ENCODE measurements at regions not wholly inside any gene's neighbourhood (a gene's known extent, or its start where the extent isn't known, plus 50 kb on each side); places are given as distances from the start of the nearest gene placed in this dataset.

DNA sequence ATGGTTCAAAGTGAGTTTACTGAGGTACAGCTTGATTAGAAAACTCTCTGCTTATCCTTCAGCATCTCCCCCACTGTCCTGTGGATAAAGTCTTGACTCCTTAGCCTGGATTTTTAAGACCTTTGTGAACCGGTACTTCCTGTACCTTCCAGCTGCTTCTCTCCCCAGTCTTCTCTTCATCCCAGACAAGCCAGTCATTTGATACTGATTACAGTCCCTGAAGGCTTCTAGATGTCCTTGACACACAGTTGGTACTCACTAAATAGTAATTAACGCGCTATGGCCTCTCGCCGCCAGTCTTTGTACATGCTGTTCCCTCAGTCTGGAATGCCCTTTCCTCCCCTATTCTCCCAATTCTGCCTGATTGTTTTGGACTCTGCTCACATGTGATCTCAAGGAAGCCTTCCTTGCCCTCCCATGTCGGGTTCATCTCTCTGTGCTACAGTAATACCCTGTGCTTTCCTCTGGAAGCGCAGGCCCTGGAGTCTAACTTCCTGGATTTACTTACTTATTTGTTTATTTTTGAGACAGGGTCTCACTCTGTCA is 50.6 kb upstream of the PTGR2 start:
- no peak for DNase-seq

DNA sequence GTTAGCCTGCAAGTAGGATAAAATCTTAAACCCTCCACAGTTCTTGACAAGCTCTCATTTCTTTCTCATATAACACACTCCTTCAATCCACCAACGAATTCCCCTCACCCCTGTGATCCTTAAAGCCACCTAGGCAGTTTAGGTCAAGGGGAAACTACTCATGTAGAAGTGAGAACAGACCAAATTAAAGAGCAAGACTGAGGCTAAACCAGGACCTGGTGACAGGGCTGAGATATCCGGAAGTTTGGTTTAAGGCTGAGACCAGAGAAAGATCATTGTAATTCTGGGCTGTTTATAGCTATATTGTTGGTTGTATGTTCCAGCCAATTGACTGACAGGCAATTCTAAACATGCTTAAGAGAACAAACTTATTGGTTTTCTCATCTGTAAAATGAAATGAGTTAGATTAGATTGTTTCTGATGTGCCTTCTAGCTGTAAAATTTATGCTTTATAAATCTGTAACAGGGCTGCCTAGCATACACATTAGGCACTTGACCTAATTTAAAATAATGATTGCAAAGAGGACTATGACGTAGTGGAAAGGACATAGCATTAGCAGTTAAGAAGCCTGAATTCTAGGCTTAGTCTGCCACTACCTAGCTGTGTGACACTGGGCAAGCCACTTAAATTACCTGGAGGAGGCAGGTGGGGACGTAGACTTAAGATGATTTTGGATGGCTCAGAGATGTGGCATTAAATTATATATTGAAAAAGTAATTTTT is 53.9 kb upstream of the PTGR2 start:
- no peak for DNase-seq

DNA sequence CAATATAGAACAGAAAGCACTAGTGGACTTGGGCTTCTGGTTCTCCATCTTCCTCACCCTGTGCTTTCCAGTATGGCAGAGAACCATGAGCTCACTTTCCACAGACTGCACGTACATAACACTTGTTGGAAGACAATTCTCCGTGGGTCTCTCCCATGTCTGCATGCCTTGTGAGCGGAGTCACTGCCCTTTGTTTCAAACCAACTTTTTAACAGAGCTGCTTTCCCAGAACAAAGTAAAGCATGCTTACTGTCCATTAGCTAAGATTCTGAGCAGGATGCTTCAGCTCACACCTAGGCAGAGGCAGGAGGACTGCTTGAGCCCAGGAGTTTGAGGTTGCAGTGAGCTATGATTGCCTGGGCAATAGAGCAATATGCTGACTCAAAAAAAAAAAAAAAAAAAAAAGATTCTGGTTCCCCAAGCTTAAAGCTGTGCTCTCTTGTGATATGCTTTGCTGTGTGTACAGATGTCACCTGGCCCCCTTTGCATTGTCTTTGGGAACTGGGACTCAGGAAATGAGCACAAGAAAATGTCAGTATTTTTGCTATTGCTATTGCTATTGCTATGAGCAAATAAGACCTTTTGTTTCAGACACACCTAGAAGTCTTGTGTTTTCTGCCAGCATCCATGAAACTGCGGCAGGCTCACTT is 54.6 kb upstream of the PTGR2 start:
- DNase-seq, result no peak

- DNase-seq, result no peak
These were observed 55.2 kb upstream of the PTGR2 start for GRCh38 chr14:73796415-73796814.

DNA sequence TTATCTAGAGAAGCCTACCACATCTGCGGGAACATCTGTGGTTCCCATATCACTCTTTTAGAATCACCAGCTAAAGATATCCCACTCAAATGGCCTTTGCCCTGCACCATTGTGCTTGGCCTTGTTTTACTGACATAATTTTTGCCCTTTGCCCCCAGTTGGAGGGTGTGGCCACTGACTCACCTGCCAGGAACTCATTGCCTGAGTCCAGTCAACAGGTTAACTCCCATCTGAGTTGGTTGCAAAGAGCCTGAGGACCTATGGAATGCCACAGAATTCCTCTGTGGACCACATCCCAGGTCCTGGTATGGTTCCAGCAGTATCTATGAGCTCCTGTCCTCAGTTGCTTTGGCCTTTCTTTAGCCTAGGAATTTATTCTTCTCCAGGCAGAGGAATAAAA is 55.7 kb upstream of the PTGR2 start:
- no peak for DNase-seq

GRCh38 chr14:73795466-73795865 is 56.2 kb upstream of the PTGR2 start:
- DNase-seq, result no peak

DNA sequence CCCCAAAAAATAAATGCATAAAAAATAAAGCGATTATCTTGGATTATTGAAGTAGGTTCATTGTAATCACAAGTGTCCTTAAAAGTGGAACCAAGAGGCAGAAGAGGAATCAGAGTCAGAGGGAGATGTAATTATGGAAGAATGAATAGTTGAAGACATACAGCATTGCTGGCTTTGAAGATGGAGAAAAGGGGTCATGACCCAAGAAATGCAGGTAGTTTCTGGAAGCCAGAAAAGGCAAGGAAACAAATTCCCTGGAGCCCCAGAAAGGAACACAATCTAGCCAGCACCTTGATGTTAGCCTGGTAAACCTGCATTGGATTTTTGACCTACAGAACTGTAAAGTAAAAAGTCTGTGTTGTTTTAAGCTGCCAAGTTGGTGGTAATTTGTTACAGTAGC is 57.5 kb upstream of the PTGR2 start:
- no peak for DNase-seq

- no peak for DNase-seq
These were observed 59.1 kb upstream of the PTGR2 start for GRCh38 chr14:73792481-73792880.

GRCh38 chr14:73789989-73790581 is 61.5 kb upstream of the PTGR2 start:
- DNase-seq, result no peak

- no peak for DNase-seq
These were observed 62.7 kb upstream of the PTGR2 start for GRCh38 chr14:73788701-73789551.

DNA sequence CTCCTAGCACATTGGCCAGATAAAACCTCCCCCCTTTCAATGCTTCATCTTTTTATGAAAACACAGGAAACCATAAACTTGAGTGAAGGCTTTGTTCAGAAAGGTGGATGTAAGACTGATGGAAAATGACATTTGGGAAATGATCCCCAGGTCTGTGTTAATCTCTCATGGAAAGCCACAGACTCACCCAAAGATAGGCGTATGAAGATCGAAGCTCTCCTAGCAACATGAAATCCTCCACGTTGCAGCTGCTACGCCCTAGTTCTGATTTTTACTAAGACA is 63.4 kb upstream of the PTGR2 start:
- DNase-seq, result no peak

DNA sequence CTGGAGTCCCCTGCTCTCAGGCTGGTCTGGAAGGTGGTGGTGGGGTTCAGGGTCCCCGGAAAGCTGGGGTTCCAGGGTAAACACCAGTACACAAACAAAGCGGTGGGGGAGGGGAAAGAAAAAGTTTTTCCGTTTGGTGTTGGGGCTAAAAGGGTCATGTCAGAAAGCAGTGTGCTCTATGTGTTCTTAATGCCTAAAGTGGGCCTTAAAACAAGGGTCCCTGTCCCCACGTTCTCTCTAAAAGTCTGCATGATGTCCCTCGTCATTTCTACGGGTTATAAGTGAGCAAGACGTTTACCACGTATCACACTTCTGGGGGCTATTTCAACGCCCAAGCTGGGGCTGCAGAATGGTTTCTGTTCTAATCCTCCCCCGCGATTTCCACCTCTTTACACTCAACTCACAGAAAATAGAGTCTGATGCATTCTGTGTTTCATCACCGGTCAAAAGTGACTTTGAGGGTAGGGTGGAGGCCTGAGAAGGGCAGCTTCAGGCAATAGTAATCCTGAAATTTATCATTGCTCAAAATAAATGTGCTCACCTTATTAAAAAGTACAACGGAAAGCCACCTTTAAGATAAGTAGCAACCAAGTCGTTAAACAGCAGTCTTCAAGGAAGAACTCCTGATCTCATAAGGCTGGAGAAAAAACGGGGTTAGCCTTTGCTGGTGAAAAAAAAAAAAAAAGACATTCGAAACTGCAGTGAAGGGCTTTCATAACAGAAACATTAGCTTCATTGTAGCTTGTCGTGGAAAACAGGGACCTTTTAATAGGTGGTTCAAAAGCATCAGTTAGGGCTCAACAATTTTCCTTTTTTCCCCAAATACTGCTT is 63.9 kb upstream of the PTGR2 start:
- no peak for DNase-seq

DNA sequence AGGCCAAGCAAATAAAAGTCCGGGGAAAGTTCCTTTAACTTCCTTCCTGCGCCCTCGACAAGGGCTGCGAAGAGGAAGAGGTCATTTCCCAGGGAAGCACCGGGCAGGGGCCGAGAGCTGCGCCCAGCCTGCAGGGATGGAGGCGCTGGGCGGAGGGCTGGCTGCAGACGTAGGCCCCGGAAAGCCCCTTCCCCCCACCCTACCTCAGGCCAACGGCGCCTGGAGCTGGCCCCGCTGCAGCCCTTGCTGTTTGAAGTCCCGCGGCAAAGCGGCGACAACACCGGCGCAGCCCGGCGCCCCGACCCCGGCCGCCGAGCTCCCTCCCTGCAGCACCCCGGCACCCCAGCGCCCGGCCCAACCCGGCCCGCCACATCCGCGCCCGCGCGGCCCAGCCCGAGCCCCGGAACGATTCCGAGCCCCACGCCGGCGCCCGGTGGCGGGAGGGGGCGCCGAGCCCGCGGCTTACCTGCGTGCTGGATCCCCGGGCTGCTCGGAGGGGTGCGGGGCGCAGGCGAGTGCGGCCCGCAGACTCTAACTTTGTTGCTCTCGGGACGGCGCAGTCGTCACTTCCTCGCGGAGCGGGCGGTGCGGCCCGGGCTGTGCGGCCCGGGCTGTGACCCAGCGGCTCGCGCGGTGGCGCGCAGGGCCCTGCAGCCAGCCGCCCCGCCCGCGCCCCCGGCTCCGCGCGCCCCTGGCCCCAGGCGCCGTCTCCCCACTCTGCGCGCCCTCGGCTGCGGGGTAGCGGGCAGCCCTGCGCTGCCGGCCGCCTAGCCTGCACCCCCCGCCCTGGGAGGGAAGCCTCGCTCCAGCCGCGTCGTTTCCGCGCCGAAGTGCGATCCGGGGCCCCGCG is 64.8 kb upstream of the PTGR2 start:
- peak; percentile 64 for DNase-seq

- peak; percentile 65 for DNase-seq
These were observed 65.6 kb upstream of the PTGR2 start for GRCh38 chr14:73785834-73786635.

DNA sequence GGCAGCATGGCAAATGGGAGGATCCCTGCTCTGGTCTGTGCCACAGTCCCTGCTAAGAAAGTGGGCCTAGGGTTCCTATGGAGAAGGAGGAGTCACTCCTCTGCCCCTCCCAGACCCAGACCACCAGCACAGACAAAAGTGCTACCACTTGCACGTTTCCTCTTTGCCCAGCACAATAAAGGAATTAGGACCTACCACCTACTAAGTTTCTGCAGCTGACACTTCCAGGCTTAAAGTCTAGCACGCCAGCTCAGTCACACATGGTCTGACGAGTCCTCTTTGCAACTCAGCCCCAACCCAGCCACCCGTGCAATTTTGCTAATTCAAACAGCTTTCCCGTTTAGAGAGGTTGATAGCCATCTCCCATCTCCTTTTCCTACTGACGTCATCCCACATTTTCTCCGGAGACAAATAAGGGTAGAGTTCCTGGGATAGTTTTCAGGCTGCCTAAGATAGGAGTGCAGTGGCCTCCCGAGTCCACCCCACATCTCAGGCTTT is 66.2 kb upstream of the PTGR2 start:
- no peak for DNase-seq

DNA sequence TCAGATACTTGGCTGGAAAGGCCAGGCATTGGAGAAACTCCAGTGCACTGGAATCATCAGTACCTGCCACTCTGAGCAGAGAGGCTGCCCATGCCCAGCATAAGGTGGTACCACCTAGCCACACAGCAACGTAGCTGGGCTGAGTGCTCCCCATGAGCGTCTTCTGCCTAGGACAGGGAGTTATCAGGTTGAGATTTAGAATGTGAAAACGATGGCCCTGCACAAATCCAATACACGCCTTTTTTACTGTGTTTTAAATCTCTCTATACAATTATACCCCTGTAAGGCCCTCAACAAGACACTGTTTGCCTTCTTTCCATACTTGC is 66.7 kb upstream of the PTGR2 start:
- DNase-seq, result no peak

DNA sequence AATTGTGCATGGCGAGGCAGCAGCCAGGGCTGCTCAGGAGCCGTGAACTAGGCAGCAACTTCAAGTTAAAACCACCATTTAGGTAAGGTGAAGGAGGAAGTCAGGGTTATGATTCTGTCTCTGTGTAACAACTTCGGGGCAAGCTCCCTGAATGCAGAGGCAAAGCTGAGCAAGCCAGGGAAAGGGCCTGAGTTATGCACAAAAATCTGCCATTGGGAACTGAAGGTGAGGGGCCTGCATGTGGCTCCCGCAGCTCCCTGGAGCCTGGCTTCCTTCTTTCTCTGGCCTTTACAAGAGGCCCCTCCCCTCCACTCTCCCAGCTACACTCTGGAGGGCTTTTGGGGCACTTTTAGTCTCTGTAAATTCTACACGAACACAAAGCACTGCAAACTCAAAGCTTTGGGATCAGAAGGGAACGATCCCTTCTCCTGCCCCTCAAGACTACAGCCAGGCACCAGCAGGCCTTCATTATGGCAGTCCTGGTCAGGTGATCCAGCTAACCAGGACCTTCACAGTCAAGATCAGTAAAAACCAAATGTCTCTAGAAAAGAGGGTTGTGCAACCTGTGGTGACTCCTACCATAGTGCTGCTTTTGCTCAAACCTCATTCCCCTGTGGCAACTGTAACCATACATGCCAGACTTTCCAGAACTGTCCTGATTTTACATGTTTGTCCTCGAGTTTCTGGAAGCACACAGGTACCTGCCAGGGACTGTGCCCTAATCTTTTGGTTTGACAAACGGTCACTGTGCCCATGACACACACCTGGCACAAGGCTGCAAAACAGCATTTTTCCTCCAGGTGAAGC is 67.2 kb upstream of the PTGR2 start:
- no peak for DNase-seq

GRCh38 chr14:73783107-73783727 is 68.4 kb upstream of the PTGR2 start:
- no peak for DNase-seq

DNA sequence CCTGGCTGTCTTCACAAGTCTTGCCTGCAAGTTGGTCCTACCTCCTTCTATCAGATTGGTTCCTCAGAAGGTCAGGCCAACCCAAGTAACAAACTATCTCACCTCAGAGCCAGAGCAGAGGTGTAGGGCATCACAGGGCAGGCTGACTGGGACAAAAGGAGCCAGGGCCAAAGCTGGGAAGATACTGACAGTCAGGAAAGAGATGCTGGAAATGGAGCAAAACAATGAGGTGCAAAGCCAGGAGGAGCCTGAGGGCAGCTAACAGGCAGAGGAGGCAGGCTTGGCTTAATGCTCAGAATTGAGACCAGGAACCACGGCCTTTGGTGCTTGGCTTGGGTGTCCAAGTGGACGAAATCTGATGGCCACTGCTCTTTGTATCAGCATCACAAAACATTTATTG is 68.4 kb upstream of the PNMA1 start:
- no peak for DNase-seq

Data from central memory CD4-positive, alpha-beta T cell (primary cell).